ENCODE measurements at regions not wholly inside any gene's neighbourhood (a gene's known extent, or its start where the extent isn't known, plus 50 kb on each side); places are given as distances from the start of the nearest gene placed in this dataset.
"Not testable (repeated sequence)": the region's sequence is repeated elsewhere in the genome, so short reads cannot be mapped to it uniquely, and the experiment has no call there.

DNA sequence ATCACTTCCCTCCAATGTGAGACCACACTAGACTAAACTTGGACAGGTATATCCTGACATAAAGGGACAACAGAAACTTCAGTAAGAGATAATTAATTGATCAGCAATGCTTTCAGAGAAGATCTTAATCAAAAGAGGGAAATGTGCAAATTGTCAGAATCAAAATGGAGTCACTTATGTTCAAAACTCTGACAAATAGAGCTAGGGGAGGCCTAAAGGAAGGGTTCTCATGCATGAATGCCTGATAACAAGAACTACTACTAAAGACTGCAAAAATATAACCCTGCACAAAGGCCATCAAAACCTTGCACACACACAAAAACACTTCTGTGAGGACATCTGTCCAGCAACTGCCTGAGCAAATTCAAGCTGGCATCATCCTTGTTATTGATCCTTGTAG lies 637.5 kb upstream of the INTU start:
- POLR2A ChIA-PET, result no interaction called here
- Mint-ChIP-seq H3K4me1 (no peaks in the 10 kb centered on the region), H3K9me3 (peaks cover 4% of the 10 kb centered on the region), H3K27ac (no peak overlapping the region), H3K27me3 (no peaks in the 10 kb centered on the region), H3K4me3 (no peak overlapping the region), H3K36me3 (ENCODE audit: low read depth) (no peaks in the 10 kb centered on the region)
- CTCF ChIA-PET, result no interaction called here
- no peak for DNase-seq

DNA sequence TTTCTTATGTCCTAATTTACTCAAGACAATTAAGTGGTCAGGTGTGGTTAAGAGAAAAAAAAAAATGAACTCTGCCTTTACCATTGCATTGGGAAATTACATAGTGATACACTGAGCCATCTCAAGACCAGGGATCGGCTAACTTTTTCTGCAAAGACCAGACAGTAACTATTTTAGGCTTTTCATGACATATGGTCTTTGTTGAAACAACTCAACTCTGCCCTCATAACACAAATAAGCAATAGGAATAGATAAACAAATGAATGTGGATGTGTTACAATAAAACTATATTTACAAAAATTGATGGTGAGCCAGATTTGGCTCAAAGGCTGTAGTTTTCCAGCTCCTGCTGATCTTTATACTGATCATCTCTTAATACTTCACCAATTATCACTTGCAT lies 632.6 kb upstream of the INTU start:
- Mint-ChIP-seq H3K4me3 (no peak overlapping the region), H3K9me3 (peaks cover 7% of the 10 kb centered on the region), H3K4me1 (no peaks in the 10 kb centered on the region), H3K36me3 (ENCODE audit: low read depth) (no peaks in the 10 kb centered on the region), H3K27ac (no peak overlapping the region), H3K27me3 (no peaks in the 10 kb centered on the region)
- DNase-seq, result no peak
- POLR2A ChIA-PET, result no interaction called here
- CTCF ChIA-PET, result no interaction called here

GRCh38 chr4:127000846-127001245 lies 631.9 kb upstream of the INTU start:
- Mint-ChIP-seq H3K4me3 (no peak overlapping the region), H3K4me1 (no peaks in the 10 kb centered on the region), H3K36me3 (ENCODE audit: low read depth) (no peaks in the 10 kb centered on the region)

DNA sequence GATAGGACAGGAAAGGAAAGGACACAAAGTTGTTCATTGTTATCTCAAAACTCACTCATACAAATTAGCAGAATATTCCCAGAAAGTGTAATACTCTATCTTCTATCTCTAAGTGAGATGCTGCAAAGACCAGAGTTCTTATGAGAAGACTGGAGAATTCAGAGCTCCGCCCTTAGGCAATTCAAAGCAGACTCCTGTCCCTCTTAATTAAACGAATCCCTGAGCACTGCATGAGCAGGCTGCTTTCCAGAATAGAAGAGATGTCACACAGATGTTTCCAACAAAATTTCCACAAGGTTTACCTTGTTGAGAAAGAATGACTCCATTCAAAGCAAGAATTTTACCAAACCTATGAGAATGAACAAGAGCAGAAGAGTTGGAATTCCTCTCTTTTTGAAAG lies 630.8 kb upstream of the INTU start:
- POLR2A ChIA-PET, result no interaction called here
- Mint-ChIP-seq H3K9me3 (peaks cover 7% of the 10 kb centered on the region), H3K36me3 (ENCODE audit: low read depth) (no peaks in the 10 kb centered on the region), H3K27me3 (no peaks in the 10 kb centered on the region), H3K27ac (no peak overlapping the region), H3K4me3 (no peak overlapping the region), H3K4me1 (no peaks in the 10 kb centered on the region)
- CTCF ChIA-PET, result no interaction called here
- DNase-seq, result no peak

More at GRCh38 chr4:127000846-127001245, 631.9 kb upstream of the INTU start:
- Mint-ChIP-seq H3K27me3 (no peaks in the 10 kb centered on the region), H3K27ac (no peak overlapping the region), H3K9me3 (peaks cover 7% of the 10 kb centered on the region)
- POLR2A ChIA-PET, result no interaction called here
- no peak for DNase-seq
- CTCF ChIA-PET, result no interaction called here

DNA sequence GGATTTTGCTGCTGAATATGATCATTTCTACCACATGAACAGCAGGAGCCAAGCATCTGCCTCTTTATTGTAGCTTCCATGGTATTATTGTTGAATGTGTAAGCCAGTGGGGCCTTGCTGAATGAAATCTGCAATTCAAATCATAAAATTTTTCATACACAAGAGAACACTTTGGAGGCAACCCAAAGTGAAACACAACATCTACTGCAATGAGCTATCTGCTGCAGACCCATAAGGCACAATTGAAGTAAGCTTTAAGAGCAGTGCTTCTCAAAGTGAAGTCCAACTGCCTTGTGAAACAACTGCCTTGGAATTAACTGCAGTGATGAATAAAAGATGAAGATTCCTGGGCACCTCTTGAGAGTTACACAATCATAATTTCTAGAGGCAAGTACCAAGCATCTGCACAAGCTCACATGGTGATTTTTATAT lies 626.3 kb upstream of the INTU start:
- H3K36me3 Mint-ChIP-seq (ENCODE audit: low read depth), result no peaks in the 10 kb centered on the region
- DNase-seq, result no peak
- ChIA-PET POLR2A (no interaction called here), CTCF (no interaction called here)
- no peak overlapping the region for H3K27ac Mint-ChIP-seq
- H3K4me3 Mint-ChIP-seq, result no peak overlapping the region
- H3K9me3 Mint-ChIP-seq, result peaks cover 2% of the 10 kb centered on the region
- no peaks in the 10 kb centered on the region for H3K4me1 Mint-ChIP-seq
- H3K27me3 Mint-ChIP-seq, result no peaks in the 10 kb centered on the region

GRCh38 chr4:127007305-127007704 lies 625.5 kb upstream of the INTU start:
- no peak for DNase-seq
- Mint-ChIP-seq H3K36me3 (ENCODE audit: low read depth) (no peaks in the 10 kb centered on the region), H3K9me3 (no peaks in the 10 kb centered on the region), H3K4me1 (no peaks in the 10 kb centered on the region), H3K27ac (no peak overlapping the region), H3K4me3 (no peak overlapping the region), H3K27me3 (no peaks in the 10 kb centered on the region)
- ChIA-PET CTCF (no interaction called here), POLR2A (no interaction called here)

DNA sequence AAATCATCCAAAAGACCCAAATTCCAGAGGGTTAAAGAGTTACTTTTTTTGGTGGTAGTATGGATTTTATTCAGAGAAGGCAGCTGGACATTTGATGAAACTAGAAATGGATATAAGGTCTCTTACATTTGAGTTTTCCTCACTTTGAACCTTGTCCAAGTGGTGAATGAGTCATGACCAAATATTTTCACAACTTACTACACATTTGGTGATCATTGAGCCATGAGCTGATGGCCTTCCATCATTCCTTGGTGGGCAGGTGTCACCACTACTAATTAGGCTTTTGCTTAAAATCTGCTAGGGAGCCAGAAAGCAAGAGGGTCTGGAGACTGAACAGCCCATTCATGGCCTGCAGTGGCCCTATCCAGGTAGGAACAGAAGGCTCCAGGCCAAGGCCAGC lies 620.2 kb upstream of the INTU start:
- Mint-ChIP-seq H3K4me1 (no peaks in the 10 kb centered on the region), H3K4me3 (no peak overlapping the region), H3K9me3 (no peaks in the 10 kb centered on the region), H3K36me3 (ENCODE audit: low read depth) (no peaks in the 10 kb centered on the region), H3K27me3 (no peaks in the 10 kb centered on the region), H3K27ac (no peak overlapping the region)
- DNase-seq, result no peak
- ChIA-PET POLR2A (no interaction called here), CTCF (no interaction called here)

GRCh38 chr4:127015667-127016117 lies 617.1 kb upstream of the INTU start:
- Mint-ChIP-seq H3K27me3 (no peaks in the 10 kb centered on the region), H3K36me3 (ENCODE audit: low read depth) (no peaks in the 10 kb centered on the region), H3K4me1 (no peaks in the 10 kb centered on the region), H3K4me3 (no peak overlapping the region), H3K27ac (no peak overlapping the region), H3K9me3 (no peaks in the 10 kb centered on the region)
- ChIA-PET CTCF (no interaction called here), POLR2A (no interaction called here)
- no peak for DNase-seq

DNA sequence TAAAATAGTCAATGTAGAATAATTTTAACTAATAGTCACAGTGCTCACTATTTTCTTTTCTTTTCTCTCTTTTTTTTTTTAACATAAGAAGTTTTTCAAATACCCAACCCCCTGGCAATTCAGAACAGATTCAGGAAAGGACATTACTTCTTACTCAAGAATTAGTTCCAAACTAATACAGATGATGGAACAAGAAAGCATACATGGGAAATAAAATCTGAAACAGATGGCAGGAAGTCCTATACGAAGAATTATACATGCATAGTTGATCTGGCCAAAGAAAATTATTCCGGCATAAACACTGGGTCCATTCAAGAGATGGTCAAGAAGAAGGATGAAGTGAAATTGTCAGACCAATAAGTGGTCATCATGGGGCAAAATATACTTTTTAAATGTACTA lies 614.4 kb upstream of the INTU start:
- no peak overlapping the region for H3K4me3 Mint-ChIP-seq
- no peaks in the 10 kb centered on the region for H3K4me1 Mint-ChIP-seq
- POLR2A ChIA-PET, result no interaction called here
- H3K27ac Mint-ChIP-seq, result no peak overlapping the region
- H3K9me3 Mint-ChIP-seq, result no peaks in the 10 kb centered on the region
- H3K27me3 Mint-ChIP-seq, result no peaks in the 10 kb centered on the region
- CTCF ChIA-PET, result no interaction called here
- H3K36me3 Mint-ChIP-seq (ENCODE audit: low read depth), result no peaks in the 10 kb centered on the region
- no peak for DNase-seq

- H3K27ac Mint-ChIP-seq, H3K4me1 Mint-ChIP-seq, POLR2A ChIA-PET: not testable (repeated sequence)
Measured at GRCh38 chr4:127020831-127021230, 611.9 kb upstream of the INTU start.

DNA sequence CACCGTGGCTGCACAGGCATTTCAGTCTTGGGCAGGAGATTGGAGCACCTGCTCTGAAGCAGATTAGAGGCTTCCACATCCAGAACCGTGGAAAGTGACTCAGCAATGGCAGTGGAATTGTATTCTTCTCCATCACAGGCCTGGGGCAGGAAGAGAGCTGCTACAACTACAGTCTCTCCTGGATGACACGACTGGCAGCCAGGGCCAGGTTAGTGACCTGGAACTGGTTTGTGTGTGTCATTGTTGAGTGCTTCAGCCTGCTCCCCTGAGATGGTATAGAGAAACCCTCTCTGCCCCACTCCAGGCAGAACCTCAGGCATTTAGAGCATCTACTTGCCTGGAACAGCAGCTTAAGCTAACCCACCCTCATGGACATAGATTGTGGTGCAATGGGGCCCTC lies 596.5 kb upstream of the INTU start:
- no peak for DNase-seq
- Mint-ChIP-seq H3K9me3 (peaks cover 4% of the 10 kb centered on the region), H3K36me3 (ENCODE audit: low read depth) (no peaks in the 10 kb centered on the region), H3K27me3 (no peaks in the 10 kb centered on the region), H3K4me3 (no peak overlapping the region), H3K4me1 (no peaks in the 10 kb centered on the region), H3K27ac (no peak overlapping the region)
- ChIA-PET POLR2A (no interaction called here), CTCF (no interaction called here)

More at GRCh38 chr4:127020831-127021230, 611.9 kb upstream of the INTU start:
- H3K27me3 Mint-ChIP-seq; H3K36me3 Mint-ChIP-seq (ENCODE audit: low read depth); DNase-seq; H3K4me3 Mint-ChIP-seq; H3K9me3 Mint-ChIP-seq; CTCF ChIA-PET: not testable (repeated sequence)

- Mint-ChIP-seq H3K36me3 (ENCODE audit: low read depth) (no peaks in the 10 kb centered on the region), H3K9me3 (no peaks in the 10 kb centered on the region), H3K4me3 (no peak overlapping the region), H3K27me3 (no peaks in the 10 kb centered on the region), H3K27ac (no peak overlapping the region), H3K4me1 (no peaks in the 10 kb centered on the region)
- DNase-seq, result no peak
- ChIA-PET CTCF (no interaction called here), POLR2A (no interaction called here)
Measured at GRCh38 chr4:127045861-127046260, 586.9 kb upstream of the INTU start.

GRCh38 chr4:127047930-127048329 lies 584.8 kb upstream of the INTU start:
- POLR2A ChIA-PET, result no interaction called here
- no peaks in the 10 kb centered on the region for H3K36me3 Mint-ChIP-seq (ENCODE audit: low read depth)
- no peak overlapping the region for H3K27ac Mint-ChIP-seq
- CTCF ChIA-PET, result no interaction called here
- no peaks in the 10 kb centered on the region for H3K27me3 Mint-ChIP-seq
- no peaks in the 10 kb centered on the region for H3K4me1 Mint-ChIP-seq
- no peak overlapping the region for H3K4me3 Mint-ChIP-seq
- no peaks in the 10 kb centered on the region for H3K9me3 Mint-ChIP-seq
- no peak for DNase-seq

- Mint-ChIP-seq H3K4me1 (no peaks in the 10 kb centered on the region), H3K27ac (no peak overlapping the region), H3K36me3 (ENCODE audit: low read depth) (no peaks in the 10 kb centered on the region), H3K4me3 (no peak overlapping the region), H3K27me3 (no peaks in the 10 kb centered on the region), H3K9me3 (no peaks in the 10 kb centered on the region)
- CTCF ChIA-PET, result no interaction called here
- DNase-seq, result no peak
- POLR2A ChIA-PET, result no interaction called here
Measured at GRCh38 chr4:127048376-127049044, 584.2 kb upstream of the INTU start.

DNA sequence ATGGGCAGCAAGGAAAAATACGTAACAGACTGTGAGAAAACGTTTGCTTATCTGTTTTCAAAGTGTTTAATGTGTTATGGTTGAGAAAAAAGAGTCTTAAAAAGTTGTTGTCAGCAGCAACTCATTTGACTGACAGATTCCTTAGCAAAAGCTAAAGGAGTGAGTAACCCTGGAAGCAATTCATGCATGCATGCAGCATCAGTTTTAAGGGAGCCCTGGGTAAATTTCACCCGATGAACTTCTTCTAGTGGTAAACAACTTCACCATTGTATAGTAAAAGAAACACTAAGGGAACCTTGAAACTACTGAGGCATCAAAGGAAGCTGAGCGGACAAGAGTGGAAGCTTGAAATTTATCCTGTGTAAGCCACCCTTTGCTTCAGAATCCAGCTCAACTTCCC lies 583.2 kb upstream of the INTU start:
- no peak for DNase-seq
- CTCF ChIA-PET, result no interaction called here
- H3K9me3 Mint-ChIP-seq, result no peaks in the 10 kb centered on the region
- H3K36me3 Mint-ChIP-seq (ENCODE audit: low read depth), result no peaks in the 10 kb centered on the region
- H3K27me3 Mint-ChIP-seq, result no peaks in the 10 kb centered on the region
- POLR2A ChIA-PET, result no interaction called here
- no peaks in the 10 kb centered on the region for H3K4me1 Mint-ChIP-seq
- H3K27ac Mint-ChIP-seq, result no peak overlapping the region
- H3K4me3 Mint-ChIP-seq, result no peak overlapping the region

Measured in activated CD4-positive, alpha-beta memory T cell treated with anti-CD3 and anti-CD28 coated beads, Interleukin-2, amount 10 ng/mL, durations not matched to agents 7 days and 5 days (primary cell).